H1 (cell line): ENCODE measurements at regions not wholly inside any gene's neighbourhood (a gene's known extent, or its start where the extent isn't known, plus 50 kb on each side); places are given as distances from the start of the nearest gene placed in this dataset.

Experiments
- CREB1 ChIP-seq: IDR thresholded peaks from 2 replicates; pipeline ENCODE4 v1.6.1; 2012; ENCODE audit warnings: inconsistent platforms
- MAX ChIP-seq: IDR thresholded peaks from 2 replicates; pipeline ENCODE4 v1.6.1; 2012; ENCODE audit warnings: inconsistent platforms

GRCh38 chr7:25031007-25031406 is 51.0 kb upstream of the OSBPL3 start:
- TF ChIP-seq CREB1 (no peak), MAX (no peak)
